Stimulated activated CD8-positive, alpha-beta memory T cell treated with anti-CD3 and anti-CD28 coated beads, Interleukin-15, amount 100 ng/mL, for 1 hour (primary cell): ENCODE measurements at regions not wholly inside any gene's neighbourhood (a gene's known extent, or its start where the extent isn't known, plus 50 kb on each side); places are given as distances from the start of the nearest gene placed in this dataset.
"Not testable (repeated sequence)": the region's sequence is repeated elsewhere in the genome, so short reads cannot be mapped to it uniquely, and the experiment has no call there.

Source experiments
- DNase-seq: peaks from one replicate; pipeline ENCODE4 v3.0.0-alpha.2; 2020; ENCODE audit warnings: low read depth

DNA sequence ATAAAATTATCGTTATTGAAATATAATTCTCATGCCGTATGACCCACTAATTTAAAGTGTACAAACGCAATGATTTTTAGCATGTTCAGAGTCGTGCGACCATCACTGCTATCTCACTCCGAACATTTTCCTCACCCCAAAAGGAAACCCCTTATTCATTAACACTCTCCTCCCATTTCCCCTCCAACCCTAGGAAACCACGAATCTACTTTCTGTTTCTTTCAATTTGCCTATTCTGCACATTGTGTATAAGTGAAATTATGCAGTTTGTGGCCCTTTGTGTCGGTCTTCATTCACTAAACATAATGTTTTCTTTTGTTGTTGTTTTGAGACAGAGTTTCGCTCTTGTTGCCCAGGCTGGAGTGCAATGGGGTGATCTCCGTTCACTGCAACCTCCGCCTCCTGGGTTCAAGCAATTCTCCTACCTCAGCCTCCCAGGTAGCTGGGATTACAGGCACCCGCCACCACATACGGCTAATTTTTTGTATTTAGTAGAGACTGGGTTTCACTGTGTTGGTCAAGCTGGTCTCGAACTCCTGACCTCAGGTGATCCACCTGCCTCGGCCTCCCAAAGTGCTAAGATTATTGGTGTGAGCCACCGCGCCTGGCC, 99.7 kb upstream of the ZNF217 start:
- DNase-seq = no peak

DNA sequence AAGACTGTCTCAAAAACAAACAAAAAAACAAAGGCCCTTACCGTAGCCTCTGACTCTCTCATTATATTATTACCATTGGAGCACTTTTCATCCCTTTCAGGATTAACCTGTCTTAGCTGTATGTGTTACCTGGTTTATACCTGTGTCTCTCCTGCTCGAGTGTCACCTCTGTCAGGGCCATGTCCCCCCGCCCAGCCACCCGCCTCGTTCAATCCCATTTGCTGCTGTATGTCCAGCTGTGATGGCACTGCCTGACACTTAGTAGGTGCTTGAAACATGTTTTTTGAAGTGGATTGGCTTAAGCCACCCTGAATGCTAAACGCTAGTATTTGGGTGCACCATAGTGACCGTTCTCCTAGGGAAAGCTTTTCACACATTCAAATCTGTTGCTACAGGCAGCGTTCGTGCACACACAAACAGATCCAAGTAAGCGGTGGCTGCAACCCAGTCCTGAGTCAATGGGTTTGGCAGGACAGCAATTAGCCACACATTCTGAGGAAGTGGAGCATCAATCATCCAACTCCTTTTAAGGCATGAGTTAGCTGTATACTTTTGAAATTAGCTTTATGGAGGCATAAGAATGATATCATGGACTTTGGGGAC, 98.9 kb upstream of the ZNF217 start:
- DNase-seq = no peak

DNA sequence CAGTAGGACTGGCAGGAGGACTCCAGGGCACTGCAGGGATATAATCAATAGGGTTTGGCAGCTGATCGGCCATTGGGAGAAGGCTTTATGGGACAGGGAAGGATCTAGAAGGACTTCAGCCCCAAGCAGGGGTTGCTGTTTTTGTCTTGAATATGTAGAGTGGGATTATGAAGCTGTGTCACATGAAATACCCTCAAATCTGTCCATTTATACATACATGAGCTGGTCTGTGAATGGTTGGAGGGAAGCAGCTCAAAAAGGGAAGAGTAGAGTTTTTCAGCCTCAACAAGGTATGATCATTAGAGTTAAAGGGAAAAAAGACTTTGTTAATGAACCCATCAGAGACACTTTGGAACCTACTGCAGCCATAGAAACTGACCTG, 98.2 kb upstream of the ZNF217 start:
- no peak for DNase-seq

DNA sequence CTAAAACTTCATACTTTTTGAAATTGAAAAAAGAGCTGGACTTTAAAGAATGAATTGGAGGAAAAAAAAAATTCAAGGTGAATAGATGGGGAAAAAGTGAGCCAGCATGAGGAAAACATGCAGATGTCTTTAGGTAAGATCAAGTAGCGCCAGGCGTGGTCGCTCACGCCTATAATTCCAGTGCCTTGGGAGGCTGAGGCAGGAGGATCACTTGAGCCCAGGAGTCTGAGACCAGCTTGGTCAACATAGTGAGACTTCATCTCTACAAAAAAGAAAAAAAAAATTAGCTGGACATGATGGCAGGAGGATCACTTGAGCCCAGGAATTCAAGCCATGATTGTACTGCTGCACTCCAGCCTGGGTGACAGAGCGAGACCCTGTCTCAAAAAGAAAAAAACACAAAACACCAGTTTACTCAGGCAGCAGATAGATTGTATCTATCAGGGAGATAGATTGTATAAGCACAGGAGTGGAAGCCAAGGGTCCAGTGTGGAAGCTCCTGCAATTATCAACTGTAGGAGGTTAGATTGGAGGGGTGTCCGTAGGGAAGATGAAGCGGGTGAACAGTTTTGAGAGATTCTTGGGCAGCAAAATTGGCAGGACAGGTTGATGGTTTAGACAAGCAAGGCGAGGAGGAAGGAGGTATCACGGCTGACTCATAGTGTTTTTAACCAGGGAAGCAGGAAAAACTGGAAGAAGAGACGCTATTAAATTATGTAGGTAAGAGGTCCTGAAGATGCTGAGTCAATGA, 97.6 kb upstream of the ZNF217 start:
- DNase-seq = no peak

DNA sequence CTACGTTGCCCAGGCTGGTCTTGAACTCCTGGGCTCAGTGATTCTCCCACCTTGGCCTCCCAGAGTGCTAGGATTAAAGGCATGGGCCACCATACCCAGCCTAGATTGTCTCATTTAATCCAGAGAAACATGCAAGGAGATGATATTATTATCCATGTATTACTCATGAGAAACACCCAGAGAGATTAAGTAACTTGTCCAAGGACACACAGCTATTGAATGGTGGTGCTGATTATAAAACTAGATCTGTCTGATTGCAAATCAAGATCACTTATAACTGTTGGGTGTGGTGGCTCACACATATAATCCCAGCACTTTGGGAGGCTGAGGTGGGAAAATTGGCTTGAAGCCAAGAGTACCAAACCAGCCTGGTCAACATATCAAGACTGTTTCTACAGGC, 94.4 kb upstream of the ZNF217 start:
- no peak for DNase-seq

DNA sequence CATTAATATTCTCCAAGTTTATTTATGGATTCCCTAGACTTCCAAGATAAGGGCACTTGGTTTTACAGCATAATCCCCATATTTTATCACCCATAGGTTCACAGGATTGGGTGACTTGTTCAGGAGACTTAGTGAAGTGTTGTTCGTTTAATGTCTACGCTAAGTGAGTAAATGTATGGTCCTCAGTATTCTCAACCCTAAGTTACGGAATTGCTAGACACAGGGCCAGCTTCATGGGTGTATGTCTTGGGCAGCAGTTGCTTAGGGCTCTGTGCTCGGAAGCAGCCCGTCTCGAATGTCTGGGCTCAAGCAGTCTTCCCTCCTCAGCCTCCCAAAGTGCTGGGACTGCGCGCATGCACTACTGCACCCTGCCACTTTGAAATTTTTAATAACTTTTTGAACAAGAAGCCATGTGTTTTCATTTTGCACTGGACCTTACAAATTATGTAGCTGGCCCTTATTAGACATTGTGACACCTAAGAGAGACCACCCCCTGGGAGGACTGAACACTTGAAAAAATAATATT, 91.5 kb upstream of the ZNF217 start:
- DNase-seq = no peak

DNA sequence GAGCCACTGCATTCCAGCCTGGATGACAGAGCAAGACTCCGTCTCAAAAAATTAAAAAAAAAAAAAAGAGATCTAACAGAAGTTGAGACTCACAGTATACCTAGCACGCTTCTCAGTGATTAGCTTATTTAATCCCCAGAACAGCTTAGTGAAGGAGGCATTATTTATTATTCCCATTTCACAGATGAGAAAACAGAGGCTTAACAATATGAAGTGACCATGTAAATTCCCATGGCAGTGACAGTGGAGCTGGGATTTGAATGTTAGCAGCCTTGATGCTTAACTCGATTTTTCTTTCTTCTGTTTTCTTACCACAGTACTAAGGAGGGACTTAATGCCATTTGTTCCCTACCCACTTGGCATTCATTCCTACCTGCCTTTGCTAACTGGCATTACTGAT, 89.9 kb upstream of the ZNF217 start:
- DNase-seq = no peak

DNA sequence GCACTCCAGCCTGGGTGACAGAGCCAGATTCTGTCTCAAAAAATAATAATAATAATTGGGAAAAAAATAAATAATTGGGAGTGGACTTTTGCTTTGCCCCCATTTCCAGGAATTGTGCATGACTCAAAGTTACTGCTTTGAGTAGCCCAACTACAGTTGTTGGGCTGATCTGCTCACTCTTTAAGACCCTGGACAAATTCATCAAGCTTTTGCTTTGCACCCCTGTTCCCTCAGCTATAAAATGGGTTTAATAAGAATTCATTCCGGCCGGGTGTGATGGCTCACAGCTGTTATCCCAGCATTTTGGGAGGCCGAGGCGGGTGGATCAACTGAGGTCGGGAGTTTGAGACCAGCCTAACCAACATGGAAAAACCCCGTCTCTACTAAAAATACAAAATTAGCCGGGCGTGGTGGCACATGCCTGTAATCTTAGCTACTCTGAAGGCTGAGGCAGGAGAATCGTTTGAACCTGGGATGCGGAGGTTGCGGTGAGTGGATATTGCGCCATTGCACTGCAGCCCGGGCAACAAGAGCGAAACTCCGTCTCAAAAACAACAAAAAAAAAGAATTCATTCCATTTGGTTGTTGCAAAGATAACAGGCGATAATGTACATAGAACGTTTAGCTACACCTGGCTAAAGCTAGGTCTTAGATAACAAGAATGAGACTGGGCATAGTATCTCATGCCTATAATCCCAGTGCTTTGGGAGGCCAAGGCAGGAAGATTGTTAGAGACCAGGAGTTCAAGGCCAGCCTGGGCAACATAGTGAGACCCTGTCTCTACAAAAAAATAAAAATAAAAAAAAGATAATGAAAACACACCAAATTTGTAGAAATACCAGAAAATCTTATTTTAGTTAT, 87.9 kb upstream of the ZNF217 start:
- DNase-seq = no peak

DNA sequence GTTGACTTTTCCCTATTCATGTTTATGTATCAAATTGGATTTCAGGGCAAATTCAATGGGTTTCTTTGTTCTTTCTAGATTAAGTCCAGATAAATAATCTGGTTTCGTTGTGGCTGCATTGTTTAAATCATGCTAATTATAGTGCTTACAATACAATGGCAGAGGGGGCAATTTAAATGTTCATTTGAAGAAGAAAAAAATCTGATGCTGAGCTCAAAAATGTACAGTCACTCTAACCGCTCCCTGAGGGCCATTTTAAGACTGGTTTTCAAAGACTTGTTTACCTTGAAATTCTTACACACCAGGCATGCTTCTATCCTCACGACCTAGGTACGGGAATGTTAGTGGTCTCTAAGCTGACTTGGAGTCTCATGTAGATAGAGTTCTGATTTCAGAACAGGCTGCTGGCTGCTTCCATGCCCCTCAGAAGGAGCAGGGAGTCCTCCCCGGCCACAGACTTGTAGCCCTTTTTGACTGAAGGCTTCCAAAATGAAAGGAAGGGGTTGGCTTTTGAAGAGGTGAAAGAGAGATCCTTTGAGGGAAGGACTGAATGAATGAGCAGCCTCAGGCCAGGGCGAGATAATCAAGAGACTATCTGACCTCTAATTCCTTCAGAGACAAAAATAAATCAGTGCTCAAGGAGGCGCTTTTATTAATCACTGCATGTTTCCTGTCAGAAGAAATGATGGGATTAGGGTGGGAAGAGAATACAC, 86.1 kb upstream of the ZNF217 start:
- DNase-seq = no peak

DNA sequence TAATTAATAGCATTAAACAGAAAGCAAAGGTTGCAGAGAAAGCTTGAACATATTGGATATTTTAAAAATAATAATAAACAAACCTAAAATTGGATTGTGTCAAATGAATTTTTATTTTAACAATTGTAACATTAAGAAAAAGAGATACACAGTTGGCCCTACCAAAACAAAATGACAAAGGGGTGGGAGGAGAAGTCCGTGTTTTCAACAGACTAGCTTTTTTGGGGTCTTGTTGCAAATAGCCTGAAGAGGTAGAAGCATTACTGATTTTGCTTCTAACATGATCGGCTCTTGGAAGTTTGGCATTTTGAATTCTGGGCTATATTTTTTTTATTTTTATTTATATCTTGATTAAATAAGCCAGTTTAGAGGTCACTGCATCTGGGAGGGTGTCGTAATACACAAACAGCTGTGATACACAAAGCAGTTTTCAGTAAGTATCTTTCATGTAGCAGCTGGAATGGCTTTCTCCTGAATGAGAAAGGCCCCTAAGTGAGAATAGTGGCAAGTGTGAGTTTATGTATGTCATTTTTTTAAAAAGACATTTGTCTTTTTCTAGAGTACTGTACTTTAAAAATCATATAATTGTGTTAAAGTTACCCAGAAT, 85.5 kb upstream of the ZNF217 start:
- no peak for DNase-seq

DNA sequence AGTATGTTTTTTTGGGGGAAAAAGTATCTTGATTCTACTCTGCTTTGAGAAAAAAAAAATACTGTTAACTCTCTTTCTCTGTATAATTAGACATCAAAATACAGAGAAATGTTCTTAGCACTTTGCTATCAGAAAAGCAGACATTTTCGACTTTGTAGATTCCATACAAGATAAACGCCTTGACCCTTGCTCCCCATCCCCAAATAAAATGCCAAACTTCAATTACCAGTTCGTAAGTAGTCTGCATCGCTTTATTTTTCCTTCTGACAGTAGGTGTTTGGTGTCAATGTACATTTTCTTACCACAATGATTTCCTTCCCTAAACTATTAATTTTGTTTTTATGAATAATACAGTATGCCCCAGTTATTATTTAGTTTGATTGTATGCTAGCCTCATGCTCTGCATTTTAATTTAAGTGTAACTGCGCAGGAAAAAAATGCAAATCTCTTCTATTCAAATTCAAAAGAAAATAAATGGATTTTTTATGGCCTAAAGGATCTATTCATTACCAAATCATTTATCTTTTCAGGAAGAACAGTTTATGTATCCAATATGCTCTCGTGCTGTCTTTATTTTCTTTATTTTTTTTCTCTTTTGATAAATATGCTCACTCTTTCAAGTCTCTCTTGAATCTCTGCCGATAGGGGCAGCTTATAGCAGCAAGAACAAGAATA, 84.8 kb upstream of the ZNF217 start:
- DNase-seq = no peak

DNA sequence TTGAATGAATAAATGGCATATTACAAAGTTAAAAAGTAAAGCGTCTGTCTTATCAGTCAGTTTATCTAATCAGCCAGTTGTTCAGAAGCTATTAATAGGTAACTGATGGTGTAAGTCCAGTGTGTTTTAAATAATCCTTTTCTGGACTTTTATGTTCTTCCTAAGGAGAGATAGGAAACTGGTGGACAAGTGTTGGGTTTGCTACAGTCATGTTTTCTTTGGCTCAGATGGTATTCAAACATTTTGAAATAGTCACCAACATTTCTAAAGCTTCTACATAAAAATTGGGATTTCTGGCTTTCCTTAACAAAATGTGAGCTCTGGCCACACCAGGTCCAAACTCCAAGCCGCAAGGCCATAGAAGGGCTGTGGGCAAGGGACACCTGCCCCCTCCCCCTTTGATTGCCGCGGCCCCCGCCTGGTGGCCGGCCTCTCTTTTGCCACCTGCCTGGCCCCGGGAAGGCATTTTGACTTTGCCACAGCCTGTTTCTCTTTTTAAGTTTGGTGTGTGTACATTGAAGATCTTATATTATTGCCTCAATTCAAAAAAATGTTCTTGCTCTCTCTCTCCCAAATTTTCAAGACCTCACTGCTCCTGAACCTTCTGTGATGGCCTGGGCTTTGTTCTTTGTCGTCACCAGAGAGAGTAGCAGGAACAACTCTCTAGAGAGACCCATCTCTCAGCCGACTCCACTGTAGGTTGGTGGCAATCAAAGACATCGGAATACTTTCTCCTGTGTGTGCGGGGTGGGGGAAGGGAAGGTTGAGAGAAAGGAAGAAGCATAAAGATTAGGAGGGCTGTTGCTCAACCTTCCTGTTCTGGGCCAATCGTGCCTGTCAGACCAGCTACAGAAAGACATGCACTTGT, 84.0 kb upstream of the ZNF217 start:
- DNase-seq = no peak

DNA sequence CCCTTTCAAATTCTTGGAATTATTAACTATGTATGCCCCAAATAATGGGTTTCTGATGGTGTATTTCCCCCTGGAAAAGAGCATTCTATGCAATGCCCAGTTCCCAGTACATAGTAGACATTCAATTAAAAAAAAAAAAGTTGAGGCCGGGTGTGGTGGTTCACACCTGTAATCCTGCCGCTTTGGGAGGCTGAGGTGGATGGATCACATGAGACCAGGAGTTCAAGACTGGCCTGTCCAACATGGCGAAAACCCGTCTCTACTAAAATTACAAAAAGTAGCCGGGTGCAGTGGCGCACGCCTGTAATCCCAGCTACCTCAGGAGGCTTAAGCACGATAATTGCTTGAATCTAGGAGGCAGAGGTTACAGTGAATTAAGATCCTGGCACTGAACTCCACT, 83.3 kb upstream of the ZNF217 start:
- no peak for DNase-seq

DNA sequence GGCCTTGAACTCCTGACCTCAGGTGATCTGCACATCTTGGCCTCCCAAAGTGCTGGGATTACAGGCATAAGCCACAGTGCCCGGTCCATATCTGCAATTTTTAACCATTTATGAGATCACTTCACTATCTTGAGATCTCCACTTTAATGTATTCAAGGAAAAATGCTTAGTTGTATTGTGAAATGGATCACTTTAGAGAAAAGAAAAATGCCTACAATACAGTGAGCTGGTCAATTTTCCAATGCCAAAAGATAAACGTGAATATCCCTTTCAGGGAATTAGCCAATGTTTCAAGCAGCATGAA, 82.8 kb upstream of the ZNF217 start:
- DNase-seq = no peak

DNA sequence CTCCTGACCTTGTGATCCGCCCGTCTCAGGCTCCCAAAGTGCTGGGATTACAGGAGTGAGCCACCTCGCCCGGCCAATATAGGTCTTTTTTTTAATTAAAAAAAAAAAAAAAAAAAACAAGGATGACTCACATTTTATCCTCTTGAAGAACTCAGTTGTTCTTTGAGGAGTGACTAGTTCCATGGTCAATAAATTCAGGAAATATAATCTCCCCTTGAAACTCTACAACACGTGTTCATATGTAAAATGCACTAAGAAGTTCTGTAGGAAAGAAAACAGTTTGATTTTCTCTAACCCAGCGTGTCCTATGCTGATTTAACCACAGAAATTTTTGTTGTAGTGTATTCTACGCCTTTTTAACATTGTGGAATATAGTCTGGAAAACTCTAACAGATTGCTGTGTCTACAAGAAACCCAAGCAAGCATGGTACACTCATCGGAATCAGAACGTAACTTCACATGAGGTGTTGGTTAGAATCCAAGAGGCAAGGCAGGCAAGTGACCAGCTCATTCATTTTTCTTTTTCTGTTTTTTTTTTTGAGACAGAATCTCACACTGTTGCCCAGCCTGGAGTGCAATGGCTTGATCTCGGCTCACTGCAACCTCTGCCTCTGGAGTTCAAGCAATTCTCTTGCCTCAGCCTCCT, 79.0 kb upstream of the ZNF217 start:
- no peak for DNase-seq

DNA sequence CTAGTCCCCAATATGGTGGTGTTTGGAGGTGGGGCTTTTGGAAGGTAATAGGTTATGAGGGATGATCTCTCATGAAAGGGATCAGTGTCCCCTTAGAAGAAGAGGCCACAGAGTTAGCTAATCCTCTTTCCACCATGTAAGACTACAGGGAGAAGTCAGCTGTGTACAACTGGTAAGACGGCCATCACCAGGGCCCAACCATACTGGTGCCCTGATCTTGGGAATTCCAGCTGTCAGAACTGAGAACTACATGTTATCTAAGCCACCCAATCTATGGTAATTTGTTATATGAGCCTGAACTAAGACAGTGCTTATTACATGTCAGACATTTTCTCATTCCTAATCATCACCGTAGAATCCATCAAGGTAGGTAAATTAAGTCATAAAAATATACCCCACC, 77.7 kb upstream of the ZNF217 start:
- DNase-seq = no peak

DNA sequence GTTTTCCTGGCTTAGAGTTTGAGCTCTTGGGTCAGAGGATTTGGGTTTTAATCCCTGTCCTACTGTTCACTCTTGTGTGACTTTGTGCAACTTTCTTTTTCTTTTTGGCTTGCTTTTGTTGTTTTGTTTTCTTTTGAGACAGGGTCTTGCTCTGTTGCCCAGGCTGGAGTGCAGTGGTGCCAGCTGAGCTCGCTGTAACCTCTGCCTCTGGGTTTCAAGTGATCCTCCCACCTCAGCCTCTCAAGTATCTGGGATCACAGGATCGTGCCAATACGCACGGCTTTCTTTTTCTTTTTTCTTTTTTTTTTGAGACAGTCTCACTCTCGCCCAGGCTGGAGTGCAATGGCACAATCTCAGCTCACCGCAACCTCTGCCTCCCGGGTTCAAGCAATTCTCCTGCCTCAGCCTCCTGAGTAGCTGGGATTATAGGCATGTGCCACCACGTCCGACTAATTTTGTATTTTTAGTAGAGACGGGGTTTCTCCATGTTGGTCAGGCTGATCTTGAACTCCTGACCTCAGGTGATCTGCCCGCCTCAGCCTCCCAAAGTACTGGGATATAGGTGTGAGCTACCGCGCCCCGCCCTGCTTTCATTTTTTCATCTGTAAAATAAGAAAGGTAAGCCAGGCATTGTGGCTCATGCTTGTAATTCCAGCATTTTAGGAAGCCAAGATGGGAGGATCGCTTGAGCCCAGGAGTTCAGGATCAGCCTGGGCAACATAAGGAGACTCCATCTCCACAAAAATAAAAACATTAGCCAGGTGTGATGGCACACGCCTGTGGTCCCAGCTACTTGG, 76.1 kb upstream of the ZNF217 start:
- not testable (repeated sequence) for DNase-seq

DNA sequence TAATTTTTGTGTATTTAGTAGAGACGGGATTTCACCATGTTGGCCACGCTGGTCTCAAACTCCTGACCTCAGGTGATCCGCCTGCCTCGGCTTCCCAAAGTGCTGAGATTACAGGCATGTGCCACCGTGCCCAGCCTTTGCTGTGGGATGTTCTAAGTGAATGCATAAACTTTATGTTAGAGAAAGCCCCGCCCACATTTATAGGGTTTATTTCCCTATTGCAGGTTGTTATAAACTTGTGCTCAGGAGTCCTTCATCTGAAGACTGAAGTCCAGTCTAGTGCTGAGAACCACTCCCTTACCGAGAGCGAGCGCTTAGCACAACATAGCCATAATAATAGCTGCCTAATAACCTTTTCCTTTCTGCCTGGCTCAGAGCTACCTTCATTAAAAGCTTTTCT, 75.4 kb upstream of the ZNF217 start:
- DNase-seq = no peak

DNA sequence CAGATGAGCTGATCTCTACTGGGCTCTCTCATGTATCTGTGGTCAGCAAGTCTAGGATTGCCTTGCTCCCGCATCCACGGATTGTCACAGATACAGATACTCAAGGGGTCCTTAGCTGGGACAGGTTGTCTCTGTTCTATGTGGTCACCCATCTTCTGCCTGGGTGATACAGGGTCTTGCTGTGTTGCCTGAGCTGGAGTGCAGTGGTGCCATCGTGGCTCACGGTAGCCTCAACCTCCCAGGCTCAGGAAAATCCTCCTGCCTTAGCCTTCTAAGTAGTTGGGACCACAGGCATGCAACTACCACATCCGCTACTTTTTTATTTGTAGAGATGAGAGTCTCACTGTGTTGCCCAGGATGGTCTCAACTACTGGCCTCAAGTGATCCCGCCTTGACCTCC, 72.5 kb upstream of the ZNF217 start:
- no peak for DNase-seq
